Activated gamma-delta T cell (primary cell): ENCODE measurements at regions not wholly inside any gene's neighbourhood (a gene's known extent, or its start where the extent isn't known, plus 50 kb on each side); places are given as distances from the start of the nearest gene placed in this dataset.
"Not testable (repeated sequence)": the region's sequence is repeated elsewhere in the genome, so short reads cannot be mapped to it uniquely, and the experiment has no call there.

ENCODE experiments used
- DNase-seq: peaks from one replicate; lab custom pipeline; 2025; lab: John Stamatoyannopoulos, UW

DNA sequence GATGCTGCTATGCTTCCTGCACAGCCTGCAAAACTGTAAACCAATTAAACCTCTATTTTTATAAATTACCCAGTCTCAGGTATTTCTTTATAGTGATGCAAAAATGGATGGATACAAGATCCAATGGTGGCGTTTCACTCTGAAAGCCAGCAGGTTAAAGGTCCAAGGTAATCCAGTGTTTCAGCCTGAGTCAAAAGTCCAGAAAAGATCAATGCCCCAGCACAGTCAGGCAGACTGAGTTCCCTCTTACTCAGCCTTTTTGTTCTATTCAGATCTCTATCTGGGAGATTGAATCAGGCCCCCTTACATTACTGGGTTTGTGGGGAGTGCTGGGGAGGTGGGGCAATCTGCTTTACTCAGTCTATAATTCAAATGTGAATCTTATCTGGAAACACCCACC lies 464.5 kb downstream of the GXYLT1 start:
- DNase-seq = no peak

DNA sequence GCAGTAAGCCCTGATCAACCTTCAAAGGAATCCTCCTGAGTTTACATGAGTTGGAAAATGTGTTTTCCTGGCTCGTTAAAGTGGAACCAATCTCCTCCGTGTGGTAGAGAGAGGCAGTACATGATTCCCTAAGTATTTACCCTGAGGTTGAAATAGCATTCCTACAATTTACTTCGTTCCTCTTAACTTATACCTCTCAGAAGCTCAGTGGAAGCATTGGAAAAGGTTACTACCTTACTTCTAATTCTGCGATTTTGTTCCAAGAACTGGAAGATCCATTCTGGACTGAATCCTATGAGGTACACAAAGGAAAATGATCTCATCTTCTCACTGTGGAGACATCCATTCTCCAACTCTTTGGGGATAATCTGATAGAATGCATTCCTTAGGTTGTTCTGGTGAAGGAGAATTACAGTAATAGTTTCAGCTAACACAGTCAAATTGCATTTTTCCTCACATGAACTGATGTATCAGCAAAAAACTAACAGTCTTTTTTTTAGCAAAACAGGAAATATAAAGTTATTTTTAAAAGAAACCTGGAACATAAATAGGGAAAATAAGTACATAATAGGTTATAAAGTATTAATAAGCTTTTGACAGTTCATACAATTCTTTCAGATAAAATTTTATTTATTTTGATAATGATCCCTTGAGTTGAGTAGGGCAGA lies 475.6 kb downstream of the PDZRN4 start:
- DNase-seq = no peak

DNA sequence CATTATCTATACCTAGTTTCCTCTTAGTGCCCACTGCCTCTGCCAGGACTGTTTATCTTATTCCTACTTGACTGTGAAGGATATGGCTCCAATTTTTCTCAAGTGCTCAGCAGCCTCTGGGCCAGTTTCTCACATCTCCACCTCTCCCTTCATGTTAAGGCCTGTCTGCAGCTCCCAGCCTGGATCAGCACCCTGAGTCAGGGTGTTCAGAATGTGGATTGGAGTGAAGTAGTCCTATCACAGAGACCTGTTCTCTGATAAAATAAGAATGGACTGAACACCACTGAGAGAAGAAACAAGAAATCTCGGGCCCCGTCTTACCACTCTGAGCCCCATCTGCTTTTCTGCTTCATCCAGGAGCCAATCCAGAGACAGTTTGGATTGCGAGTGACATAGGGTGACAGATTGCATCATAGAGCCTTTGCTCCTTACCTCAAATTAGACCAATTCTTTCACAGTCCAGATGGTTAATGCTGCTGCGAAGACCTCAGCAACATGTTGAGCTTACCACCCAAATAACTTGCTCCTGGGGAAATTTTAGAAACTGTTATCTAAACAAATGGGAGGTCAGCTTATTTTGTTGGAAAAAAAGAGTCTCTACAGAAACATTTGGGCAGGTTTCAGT lies 473.1 kb downstream of the PDZRN4 start:
- DNase-seq = no peak

DNA sequence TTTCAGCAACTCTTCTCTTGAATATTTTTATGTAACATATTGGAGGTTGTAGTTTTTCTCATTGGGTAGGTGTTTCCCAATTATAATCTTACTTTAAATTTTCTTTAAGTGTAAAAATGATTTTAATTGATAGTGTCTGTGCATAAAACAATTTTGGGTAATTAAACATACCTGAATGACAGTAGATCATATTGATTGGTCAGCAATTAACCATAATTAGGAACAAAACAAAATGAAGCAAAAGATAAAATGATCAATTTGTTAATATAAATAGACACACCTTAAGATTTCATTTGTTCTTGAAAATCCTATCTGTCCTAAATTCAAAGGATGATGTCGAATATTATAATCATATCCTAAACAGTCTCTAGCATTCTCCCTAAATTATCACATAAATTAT lies 468.3 kb downstream of the PDZRN4 start:
- no peak for DNase-seq

DNA sequence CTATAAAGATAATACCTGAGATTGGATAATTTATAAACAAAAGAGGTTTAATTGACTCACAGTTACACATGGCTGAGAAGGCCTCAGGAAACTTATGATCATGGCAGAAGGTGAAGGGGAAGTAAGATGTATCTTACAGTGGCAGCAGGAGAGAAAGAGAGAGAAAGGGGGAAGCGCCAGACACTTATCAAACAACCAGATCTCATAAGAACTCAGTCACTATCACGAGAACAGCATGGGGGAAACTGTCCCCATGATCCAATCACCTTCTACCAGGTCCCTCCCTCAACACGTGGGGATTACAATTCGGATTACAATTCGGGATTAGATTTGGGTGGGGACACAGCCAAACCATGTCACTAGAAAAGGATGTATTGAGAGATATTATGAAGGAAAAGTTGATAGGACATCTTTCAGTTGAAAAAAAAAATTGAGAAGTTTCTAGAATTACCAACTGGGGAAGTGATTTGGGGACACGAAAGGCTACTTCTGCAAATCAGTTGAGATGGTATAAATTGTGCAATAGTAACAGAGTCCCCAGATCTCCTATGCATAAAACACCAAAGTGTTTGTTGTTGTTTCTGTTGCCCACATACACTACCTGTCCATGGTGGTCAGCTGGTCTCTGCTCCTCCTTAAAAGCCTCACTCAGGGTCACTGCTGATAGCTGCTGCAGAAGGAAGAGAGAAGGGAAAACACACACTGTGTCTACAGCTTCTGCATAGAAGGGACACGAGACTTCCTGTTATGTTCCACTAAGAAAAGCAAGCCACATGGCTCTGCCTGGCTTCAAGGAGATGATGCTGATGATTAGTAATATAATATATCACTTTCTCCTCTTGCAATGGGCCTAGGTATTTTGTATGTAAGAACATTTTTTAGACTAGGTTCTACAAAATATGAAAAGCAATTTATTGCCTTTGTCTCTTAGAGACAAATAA lies 465.5 kb downstream of the PDZRN4 start:
- DNase-seq = no peak

DNA sequence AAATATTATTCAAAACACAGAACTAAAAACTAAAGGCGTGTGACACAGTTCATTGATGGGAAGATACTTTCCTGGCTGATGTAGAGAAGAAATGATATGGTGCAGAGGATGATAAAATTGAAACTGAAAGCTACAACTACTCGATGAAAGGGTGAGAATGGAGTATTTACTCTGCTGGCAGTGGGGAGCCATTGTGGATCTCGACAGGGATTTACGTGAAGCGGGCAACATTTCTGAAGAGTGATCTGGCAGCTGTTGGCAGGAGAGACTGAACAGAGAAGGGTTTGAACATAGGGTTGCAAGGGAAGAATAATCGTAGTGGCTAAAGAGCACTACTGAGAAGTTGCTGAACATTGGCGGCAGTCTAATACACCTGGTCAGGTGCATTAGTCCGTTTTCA lies 464.9 kb downstream of the PDZRN4 start:
- no peak for DNase-seq

DNA sequence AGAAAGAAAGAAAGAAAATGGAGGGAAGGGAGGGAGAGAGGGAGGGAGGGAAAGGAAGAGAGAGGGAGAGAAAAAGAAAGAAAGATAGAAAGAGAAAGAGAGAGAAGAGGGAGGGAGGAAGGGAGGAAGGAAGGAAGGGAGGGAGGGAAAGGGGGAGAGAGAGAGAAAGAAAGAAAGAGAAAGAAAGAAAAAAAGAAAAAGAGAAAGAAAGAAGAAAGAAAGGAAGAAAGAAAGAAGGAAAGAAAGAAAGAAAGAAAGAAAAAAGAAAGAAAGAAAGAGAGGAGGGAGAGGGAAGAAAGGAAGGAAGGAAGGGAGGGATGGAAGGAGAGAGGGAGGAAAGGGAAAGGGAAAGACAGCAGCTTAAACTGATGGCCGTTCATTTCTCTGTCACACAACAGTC lies 457.5 kb downstream of the PDZRN4 start:
- DNase-seq = no peak

DNA sequence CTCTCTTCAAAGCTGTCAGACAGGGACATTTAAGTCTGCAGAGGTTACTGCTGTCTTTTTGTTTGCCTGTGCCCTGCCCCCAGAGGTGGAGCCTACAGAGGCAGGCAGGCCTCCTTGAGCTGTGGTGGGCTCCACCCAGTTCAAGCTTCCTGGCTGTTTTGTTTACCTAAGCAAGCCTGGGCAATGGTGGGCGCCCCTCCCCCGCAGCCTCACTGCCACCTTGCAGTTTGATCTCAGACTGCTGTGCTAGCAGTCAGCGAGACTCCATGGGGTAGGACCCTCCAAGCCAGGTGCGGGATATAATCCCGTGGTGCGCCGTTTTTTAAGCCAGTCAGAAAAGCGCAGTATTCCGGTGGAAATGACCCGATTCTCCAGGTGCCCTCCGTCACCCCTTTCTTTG lies 454.7 kb downstream of the PDZRN4 start:
- DNase-seq = not testable (repeated sequence)

DNA sequence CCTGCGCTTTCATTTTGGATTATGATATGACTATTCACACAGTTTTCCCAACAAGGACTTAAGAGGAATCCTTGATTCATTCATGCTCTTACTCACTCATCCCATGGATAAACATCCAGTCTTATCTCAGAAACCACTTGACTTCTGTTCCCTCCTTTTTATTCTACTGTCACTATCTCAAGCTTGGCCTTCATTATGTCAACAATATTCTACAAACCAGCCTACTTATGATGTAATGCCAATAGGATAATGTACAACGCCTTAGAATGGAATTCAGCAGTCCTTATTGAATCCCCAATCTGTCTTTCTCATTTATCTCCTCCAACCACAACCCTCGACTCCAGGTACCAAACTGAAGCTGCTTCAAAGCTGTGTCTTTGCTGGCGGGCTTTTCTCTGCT lies 448.5 kb downstream of the PDZRN4 start:
- no peak for DNase-seq

DNA sequence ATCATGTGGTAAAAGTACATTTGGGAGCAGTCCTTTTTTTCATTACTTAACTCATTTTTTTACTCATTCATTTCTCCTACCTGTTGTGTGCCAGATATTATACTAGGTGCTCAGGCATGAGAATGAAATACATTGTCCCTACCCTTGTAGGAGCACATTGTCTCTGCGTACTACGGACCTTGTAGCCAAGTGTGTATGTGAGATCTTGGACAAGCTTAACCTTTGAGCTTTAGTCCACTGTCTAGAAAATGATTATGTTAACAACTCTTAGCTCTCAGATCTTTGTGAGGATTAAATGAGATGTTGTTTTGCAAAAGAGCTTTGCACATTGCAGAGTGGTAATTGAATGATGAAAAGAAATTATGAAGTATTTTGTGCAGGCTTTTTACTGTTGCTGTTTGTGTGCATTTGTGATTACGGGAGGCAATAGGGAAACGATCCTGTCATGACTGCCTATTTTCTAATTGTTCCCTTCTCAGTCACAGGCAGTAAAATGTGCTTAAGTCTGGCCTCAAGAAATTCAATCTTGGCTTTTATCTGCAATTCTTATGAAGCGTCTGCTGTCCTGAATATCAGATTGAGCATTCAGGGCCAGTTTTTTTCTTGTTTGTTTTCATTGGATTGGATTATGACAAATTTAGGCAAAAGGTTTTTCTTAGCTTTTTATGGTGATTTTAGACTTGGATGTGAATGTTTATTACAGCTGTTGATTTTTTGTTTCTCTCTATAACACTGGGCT lies 447.7 kb downstream of the PDZRN4 start:
- no peak for DNase-seq

DNA sequence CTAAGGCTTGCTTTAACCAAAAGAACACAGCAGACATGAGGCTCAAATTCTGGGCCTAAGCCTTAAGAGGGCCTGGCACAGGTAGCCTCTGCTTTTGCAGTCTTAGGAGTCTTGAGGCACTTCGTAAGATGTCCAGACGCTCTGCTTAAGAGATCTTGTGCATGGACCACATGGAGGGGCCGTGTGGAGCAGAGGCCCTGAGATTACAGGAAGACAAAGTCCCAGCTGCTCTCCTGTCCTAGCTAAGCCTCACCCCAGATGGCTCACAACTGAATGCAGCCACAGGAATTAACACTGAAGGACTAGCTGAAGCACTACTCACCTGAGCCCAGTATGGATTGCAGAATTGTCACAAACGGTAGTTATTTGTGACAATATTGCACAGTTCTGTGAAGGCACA lies 446.0 kb downstream of the PDZRN4 start:
- no peak for DNase-seq

DNA sequence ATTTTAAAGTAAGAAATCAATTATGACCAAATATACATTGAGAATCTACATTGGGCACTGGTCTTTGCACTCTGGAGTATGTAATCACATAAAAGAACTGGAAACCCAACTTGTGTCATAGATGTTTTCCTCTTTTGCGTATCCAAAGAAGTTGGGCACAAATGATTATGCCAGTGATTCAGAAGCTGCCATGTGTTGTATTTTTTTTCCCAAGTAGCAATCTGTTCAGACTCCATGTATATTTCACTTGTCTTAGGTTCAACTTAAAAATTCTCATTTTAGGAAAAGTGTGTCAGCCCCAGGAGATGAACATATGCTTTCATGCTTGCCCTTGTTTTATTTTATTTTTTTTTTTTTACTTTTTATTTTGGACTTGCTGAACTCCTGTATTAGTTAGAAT lies 441.5 kb downstream of the PDZRN4 start:
- no peak for DNase-seq

DNA sequence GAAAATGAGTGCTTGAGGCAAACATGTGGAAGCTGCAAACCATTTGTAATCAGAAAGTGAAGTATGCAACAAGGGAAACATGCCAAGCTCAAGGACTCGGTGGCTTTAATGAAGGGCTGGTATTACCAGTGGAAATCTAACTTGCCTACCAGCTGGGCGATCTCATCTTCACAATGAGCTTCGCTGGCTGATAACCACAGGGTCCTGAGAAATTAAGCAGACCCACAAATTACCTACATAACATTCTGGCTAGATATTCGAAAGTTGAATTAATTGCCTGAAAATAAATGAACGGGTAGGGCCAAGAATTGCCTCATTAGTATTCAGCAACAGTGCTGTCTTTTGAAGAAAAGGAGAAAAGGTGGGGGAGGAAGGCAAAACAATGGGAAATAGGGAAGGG lies 439.4 kb downstream of the PDZRN4 start:
- no peak for DNase-seq

DNA sequence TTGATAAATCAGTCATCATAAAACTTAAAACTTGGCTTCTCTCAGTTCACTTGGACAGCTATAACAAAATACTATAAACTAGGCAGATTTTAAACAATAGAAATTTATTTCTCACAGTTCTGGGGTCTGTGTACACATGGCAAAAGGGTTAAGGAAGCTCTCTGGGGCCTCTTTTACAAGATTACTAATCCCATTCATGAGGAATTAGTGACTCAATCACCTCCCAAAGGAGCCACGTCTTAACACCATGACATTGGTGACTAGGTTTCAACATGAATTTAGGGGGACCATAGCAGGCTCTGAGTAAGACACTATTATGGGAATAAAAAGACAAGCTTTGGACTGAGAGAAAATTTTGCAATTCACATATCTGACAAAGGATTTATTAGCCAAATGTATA lies 436.5 kb downstream of the PDZRN4 start:
- DNase-seq = no peak
